WTC11 (cell line): ENCODE measurements at regions not wholly inside any gene's neighbourhood (a gene's known extent, or its start where the extent isn't known, plus 50 kb on each side); places are given as distances from the start of the nearest gene placed in this dataset.

Experiments
- ATAC-seq: fragments of 200-7000 bp; cut with Tn5 transposase; 2 replicates; pipeline ENCODE4 v1.10.0; 2021; ENCODE audit warnings: mild to moderate bottlenecking, moderate library complexity
- CTCF ChIA-PET: fragments of 300-600 bp; sonication (Branson Sonifier 250); formaldehyde crosslinking; loops from one replicate; lab custom pipeline; 2021; ENCODE audit warnings: antibody characterized with exemption; lab: Charles Lee
- POLR2A ChIA-PET: fragments of 350-600 bp; sonication (Branson Sonifier 250); formaldehyde crosslinking; loops from one replicate; lab custom pipeline; 2021; ENCODE audit warnings: antibody characterized with exemption; lab: Charles Lee
- DNase-seq: peaks from one replicate; pipeline ENCODE4 v3.0.0; 2021; ENCODE audit warnings: low spot score
- H3K27ac Mint-ChIP-seq: 2 replicates; pipeline ENCODE4 v1.8.0; 2021; ENCODE audit warnings: mixed read lengths
- H3K27me3 Mint-ChIP-seq: 2 replicates; pipeline ENCODE4 v1.8.0; 2021; ENCODE audit warnings: low read depth, mild to moderate bottlenecking, moderate library complexity, mixed read lengths
- H3K36me3 Mint-ChIP-seq: 2 replicates; pipeline ENCODE4 v1.8.0; 2021; ENCODE audit warnings: mixed read lengths
- H3K4me1 Mint-ChIP-seq: 2 replicates; pipeline ENCODE4 v1.8.0; 2022; ENCODE audit warnings: mixed read lengths
- H3K4me3 Mint-ChIP-seq: 2 replicates; pipeline ENCODE4 v1.8.0; 2021; ENCODE audit warnings: mild to moderate bottlenecking, moderate library complexity, mixed read lengths
- H3K9me3 Mint-ChIP-seq: 2 replicates; pipeline ENCODE4 v1.8.0; 2021; ENCODE audit warnings: mixed read lengths
- ARID4B ChIP-seq: sonication (generic); formaldehyde crosslinking; IDR thresholded peaks from 2 replicates; pipeline ENCODE4 v1.8.0; 2023; ENCODE audit warnings: missing genetic modification reagents, mild to moderate bottlenecking, borderline replicate concordance
- ATF6 ChIP-seq: sonication (generic); formaldehyde crosslinking; IDR thresholded peaks from 2 replicates; pipeline ENCODE4 v1.8.1; 2023; ENCODE audit warnings: mild to moderate bottlenecking, missing genetic modification reagents
- CREB1 ChIP-seq: sonication (generic); formaldehyde crosslinking; IDR thresholded peaks from 2 replicates; pipeline ENCODE4 v1.8.0; 2023; ENCODE audit warnings: mild to moderate bottlenecking, missing genetic modification reagents
- CREM ChIP-seq: sonication (generic); formaldehyde crosslinking; IDR thresholded peaks from 2 replicates; pipeline ENCODE4 v1.8.1; 2022; ENCODE audit warnings: mild to moderate bottlenecking, missing genetic modification reagents, moderate library complexity
- E2F1 ChIP-seq: sonication (generic); formaldehyde crosslinking; IDR thresholded peaks from 2 replicates; pipeline ENCODE4 v1.8.0; 2022; ENCODE audit warnings: mild to moderate bottlenecking, missing genetic modification reagents
- ESRRA ChIP-seq: sonication (generic); formaldehyde crosslinking; IDR thresholded peaks from 2 replicates; pipeline ENCODE4 v1.8.1; 2022; ENCODE audit warnings: mild to moderate bottlenecking, missing genetic modification reagents, borderline replicate concordance
- ETV6 ChIP-seq: sonication (generic); formaldehyde crosslinking; IDR thresholded peaks from 2 replicates; pipeline ENCODE4 v1.8.1; 2022; ENCODE audit warnings: mild to moderate bottlenecking, missing genetic modification reagents
- FOXJ3 ChIP-seq: sonication (generic); formaldehyde crosslinking; IDR thresholded peaks from 2 replicates; pipeline ENCODE4 v1.9.0; 2021; ENCODE audit warnings: missing genetic modification reagents, mild to moderate bottlenecking, borderline replicate concordance
- GRHL2 ChIP-seq: fragments of 250-450 bp; sonication (Bioruptor Pico); IDR thresholded peaks from 2 replicates; pipeline ENCODE4 v1.8.0; 2022; ENCODE audit warnings: mild to moderate bottlenecking, moderate library complexity; ENCODE audit not compliant: insufficient replicate concordance, severe bottlenecking
- HMGA2 ChIP-seq: fragments of 250-450 bp; sonication (Bioruptor Pico); IDR thresholded peaks from 2 replicates; pipeline ENCODE4 v1.4.0; 2021; ENCODE audit warnings: mild to moderate bottlenecking, moderate library complexity
- MAX ChIP-seq: sonication (generic); formaldehyde crosslinking; IDR thresholded peaks from 2 replicates; pipeline ENCODE4 v1.8.0; 2022; ENCODE audit warnings: mild to moderate bottlenecking, missing genetic modification reagents
- MXD4 ChIP-seq: fragments of 250-450 bp; sonication (Bioruptor Pico); IDR thresholded peaks from 2 replicates; pipeline ENCODE4 v1.8.0; 2021; ENCODE audit warnings: mild to moderate bottlenecking, moderate library complexity, borderline replicate concordance
- NFE2L1 ChIP-seq: sonication (generic); formaldehyde crosslinking; IDR thresholded peaks from 2 replicates; pipeline ENCODE4 v1.8.1; 2023; ENCODE audit warnings: missing genetic modification reagents
- NFYB ChIP-seq: sonication (generic); formaldehyde crosslinking; conservative IDR thresholded peaks from 2 replicates; pipeline ENCODE4 v1.8.0; 2022; ENCODE audit warnings: low read depth, missing genetic modification reagents
- NR1H2 ChIP-seq: sonication (generic); formaldehyde crosslinking; IDR thresholded peaks from 2 replicates; pipeline ENCODE4 v1.9.0; 2021; ENCODE audit warnings: mild to moderate bottlenecking, moderate library complexity, missing genetic modification reagents
- NR2C2 ChIP-seq: sonication (generic); formaldehyde crosslinking; IDR thresholded peaks from 2 replicates; pipeline ENCODE4 v1.8.0; 2022; ENCODE audit warnings: mild to moderate bottlenecking, missing genetic modification reagents
- SOX15 ChIP-seq: fragments of 250-450 bp; sonication (Bioruptor Pico); IDR thresholded peaks from 2 replicates; pipeline ENCODE4 v1.9.0; 2021; ENCODE audit warnings: mild to moderate bottlenecking
- TEAD1 ChIP-seq: sonication (generic); formaldehyde crosslinking; IDR thresholded peaks from 2 replicates; pipeline ENCODE4 v1.8.0; 2022; ENCODE audit warnings: mild to moderate bottlenecking, missing genetic modification reagents
- ZMAT4 ChIP-seq: fragments of 250-450 bp; sonication (Bioruptor Pico); IDR thresholded peaks from 2 replicates; pipeline ENCODE4 v1.9.0; 2021; ENCODE audit warnings: mild to moderate bottlenecking
- ZNF281 ChIP-seq: sonication (generic); formaldehyde crosslinking; IDR thresholded peaks from 2 replicates; pipeline ENCODE4 v1.8.0; 2023; ENCODE audit warnings: mild to moderate bottlenecking, missing genetic modification reagents
- ZNF671 ChIP-seq: fragments of 250-450 bp; sonication (Bioruptor Pico); IDR thresholded peaks from 2 replicates; pipeline ENCODE4 v1.8.0; 2021; ENCODE audit warnings: mild to moderate bottlenecking

GRCh38 chr12:103093499-103094106 lies 136.1 kb downstream of the ASCL1 start (continued):
- TF ChIP-seq TEAD1 (CRISPR knock-in tag), result no peak
- no peak for TF ChIP-seq HMGA2 (CRISPR knock-in tag)
- no peak for TF ChIP-seq NFYB
- TF ChIP-seq ZNF671 (CRISPR knock-in tag), result no peak
- no peak for TF ChIP-seq MAX
- TF ChIP-seq ATF6 (CRISPR knock-in tag), result no peak

- H3K4me1 Mint-ChIP-seq, result peaks cover 11% of the 10 kb centered on the region
- ATAC-seq, result no peak
- ChIA-PET CTCF (no interaction called here), POLR2A (no interaction called here)
- no peak overlapping the region for H3K4me3 Mint-ChIP-seq
- no peak overlapping the region for H3K27ac Mint-ChIP-seq
- H3K36me3 Mint-ChIP-seq, result no peaks in the 10 kb centered on the region
- no peak for DNase-seq
- no peaks in the 10 kb centered on the region; the same call in 1 of the 2 replicates for H3K9me3 Mint-ChIP-seq
- TF ChIP-seq CREB1 (no peak), NR2C2 (CRISPR knock-in tag) (no peak), NFE2L1 (CRISPR knock-in tag) (no peak), ESRRA (CRISPR knock-in tag) (no peak), SOX15 (CRISPR knock-in tag) (no peak), GRHL2 (CRISPR knock-in tag) (no peak), CREM (CRISPR knock-in tag) (no peak), NR1H2 (no peak), ETV6 (CRISPR knock-in tag) (no peak), E2F1 (no peak), ZNF281 (CRISPR knock-in tag) (no peak)
- TF ChIP-seq, all 79 proteins: peak for 0
- no peaks in the 10 kb centered on the region for H3K27me3 Mint-ChIP-seq
These were observed 140.0 kb downstream of the ASCL1 start for GRCh38 chr12:103097496-103097895.

- no peaks in the 10 kb centered on the region; the same call in 1 of the 2 replicates for H3K9me3 Mint-ChIP-seq
- CTCF ChIA-PET, result no interaction called here
- TF ChIP-seq ZMAT4 (CRISPR knock-in tag), result no peak
- TF ChIP-seq FOXJ3 (CRISPR knock-in tag), result no peak
- no peak for TF ChIP-seq MXD4 (CRISPR knock-in tag)
- no peak for TF ChIP-seq ARID4B (CRISPR knock-in tag)
- H3K36me3 Mint-ChIP-seq, result no peaks in the 10 kb centered on the region
- no peak overlapping the region for H3K27ac Mint-ChIP-seq
- DNase-seq, result no peak
- 0 out of 2 replicates have a peak, but pooled peaks cover 2% of the 10 kb centered on the region for H3K4me1 Mint-ChIP-seq
- no peak for ATAC-seq
- no peak overlapping the region for H3K4me3 Mint-ChIP-seq
- POLR2A ChIA-PET, result no interaction called here
- no peaks in the 10 kb centered on the region for H3K27me3 Mint-ChIP-seq
These were observed 142.9 kb downstream of the ASCL1 start for GRCh38 chr12:103100257-103100831.
